ENCODE measurements at regions not wholly inside any gene's neighbourhood (a gene's known extent, or its start where the extent isn't known, plus 50 kb on each side); places are given as distances from the start of the nearest gene placed in this dataset.

DNA sequence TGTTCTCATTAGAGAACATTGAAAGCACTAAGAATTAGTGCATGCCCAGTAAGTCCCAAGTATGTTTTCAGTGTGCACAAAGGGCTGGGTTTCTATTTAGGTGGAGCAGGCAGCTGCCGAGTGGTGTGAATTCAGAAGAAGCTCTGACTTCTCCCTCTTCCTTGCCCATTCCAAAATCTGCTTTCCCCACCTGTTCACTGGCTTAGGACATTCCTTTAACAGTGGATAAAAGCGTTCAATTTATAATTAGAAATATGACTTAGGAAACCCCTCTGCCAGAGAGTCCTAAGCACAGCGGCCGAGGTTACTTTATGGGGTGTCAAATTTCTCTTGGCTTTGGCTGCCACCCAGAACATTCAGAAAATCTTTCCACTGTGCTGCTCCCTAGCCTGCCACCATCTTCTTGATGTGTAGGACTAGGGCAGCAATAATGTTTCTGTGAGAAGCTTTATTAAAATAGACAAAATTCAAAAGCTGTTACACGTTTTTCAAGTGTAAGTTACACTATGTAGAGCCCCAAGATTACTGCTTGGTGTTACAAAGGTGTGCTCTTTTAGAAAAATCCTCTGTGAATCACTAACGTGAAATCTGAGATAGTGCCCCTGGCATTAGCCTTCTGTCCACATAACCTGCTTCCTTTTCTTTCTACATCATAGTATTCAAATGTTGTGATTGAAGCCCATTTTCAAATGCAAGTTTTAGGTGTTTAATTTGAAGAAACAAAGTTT is 191.6 kb upstream of the ANKRD50 start:
- DNase-seq (peak; percentile 13 to 54), ATAC-seq (peak; percentile 94 to 99 (median 98))
- 11 to 17% (median 15%) methylated on average over 6 of the region's 6 CpGs for WGBS, 3 donors
- Histone ChIP-seq H3K27me3 (ENCODE audit: insufficient read depth in 3 of 3, low read length in 2 of 3) (no peaks in the 10 kb centered on the region), H3K4me1 (peaks cover 27% of the 10 kb centered on the region), H3K4me3 (no peak overlapping the region), H3K36me3 (ENCODE audit: insufficient read depth in 1 of 2, low read depth in 1 of 2) (no peaks in the 10 kb centered on the region), H3K27ac (peak overlapping the region; percentile 59), H3K9me3 (no peaks in the 10 kb centered on the region)
- TF ChIP-seq, protein P1, sequence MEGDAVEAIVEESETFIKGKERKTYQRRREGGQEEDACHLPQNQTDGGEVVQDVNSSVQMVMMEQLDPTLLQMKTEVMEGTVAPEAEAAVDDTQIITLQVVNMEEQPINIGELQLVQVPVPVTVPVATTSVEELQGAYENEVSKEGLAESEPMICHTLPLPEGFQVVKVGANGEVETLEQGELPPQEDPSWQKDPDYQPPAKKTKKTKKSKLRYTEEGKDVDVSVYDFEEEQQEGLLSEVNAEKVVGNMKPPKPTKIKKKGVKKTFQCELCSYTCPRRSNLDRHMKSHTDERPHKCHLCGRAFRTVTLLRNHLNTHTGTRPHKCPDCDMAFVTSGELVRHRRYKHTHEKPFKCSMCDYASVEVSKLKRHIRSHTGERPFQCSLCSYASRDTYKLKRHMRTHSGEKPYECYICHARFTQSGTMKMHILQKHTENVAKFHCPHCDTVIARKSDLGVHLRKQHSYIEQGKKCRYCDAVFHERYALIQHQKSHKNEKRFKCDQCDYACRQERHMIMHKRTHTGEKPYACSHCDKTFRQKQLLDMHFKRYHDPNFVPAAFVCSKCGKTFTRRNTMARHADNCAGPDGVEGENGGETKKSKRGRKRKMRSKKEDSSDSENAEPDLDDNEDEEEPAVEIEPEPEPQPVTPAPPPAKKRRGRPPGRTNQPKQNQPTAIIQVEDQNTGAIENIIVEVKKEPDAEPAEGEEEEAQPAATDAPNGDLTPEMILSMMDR (IDR thresholded peaks at IDR 0.05), result no peak
- intact Hi-C loops (cut with DNase I), result loop anchor here in 1 of 2 donors (1.0 kb wide), 1 partner anchor 32 kb away; no protein-coding TSS in a partner anchor

DNA sequence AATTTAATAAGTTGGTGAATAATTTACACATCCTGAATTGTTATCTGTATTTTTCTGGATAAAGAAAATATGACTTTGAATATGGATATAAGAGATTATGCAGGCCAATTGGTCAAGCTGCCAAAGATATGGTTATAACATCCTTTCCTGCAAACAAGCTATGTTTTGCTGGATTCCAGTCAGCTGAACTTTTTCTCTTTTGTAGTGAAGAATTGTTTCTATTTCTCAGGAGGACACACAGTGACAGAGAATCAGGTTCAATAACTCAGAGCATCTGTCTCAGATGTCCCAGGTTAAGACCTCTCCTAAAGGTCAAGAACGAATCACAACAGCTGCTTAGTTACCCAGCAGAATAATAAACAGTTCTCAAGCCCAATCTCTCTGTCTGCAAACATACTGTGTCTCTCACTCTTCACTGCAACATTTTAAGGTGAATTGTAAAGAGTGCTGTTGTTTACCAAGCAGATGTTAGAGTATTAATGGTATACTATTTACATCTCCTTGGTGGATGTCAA is 189.5 kb upstream of the ANKRD50 start:
- intact Hi-C loops (cut with DNase I), result no loop called here
- TF ChIP-seq, protein P1 (IDR thresholded peaks at IDR 0.05), result no peak
- no peak for DNase-seq
- Histone ChIP-seq H3K27me3 (ENCODE audit: insufficient read depth in 3 of 3, low read length in 2 of 3) (no peaks in the 10 kb centered on the region), H3K4me3 (no peak overlapping the region), H3K36me3 (ENCODE audit: insufficient read depth in 1 of 2, low read depth in 1 of 2) (no peaks in the 10 kb centered on the region), H3K27ac (no peak overlapping the region), H3K4me1 (peaks cover 27% of the 10 kb centered on the region), H3K9me3 (no peaks in the 10 kb centered on the region)
- ATAC-seq, result no peak
- 17 to 34% (median 18%) methylated on average over 1 of the region's 1 CpG for WGBS, 3 donors

DNA sequence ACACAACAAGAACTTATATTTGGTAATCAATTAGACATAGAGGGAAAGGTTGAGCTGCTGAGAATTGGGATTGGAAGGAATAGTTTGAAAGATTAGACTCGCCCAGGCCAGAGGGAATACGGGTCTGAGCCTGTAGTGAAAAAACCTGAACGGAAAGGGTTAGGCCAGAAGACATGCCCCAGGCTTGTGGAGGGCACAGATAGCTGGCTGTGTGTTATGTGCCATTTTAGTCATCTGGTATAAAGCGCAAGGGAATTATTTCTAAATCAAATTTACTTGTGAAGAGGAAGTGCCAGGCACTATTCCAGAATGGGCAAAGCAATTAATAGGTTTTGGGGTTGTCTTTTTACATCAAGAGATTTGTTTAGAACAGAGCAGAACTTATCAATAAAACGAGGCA is 187.5 kb upstream of the ANKRD50 start:
- H3K36me3 ChIP-seq (ENCODE audit: insufficient read depth in 1 of 2, low read depth in 1 of 2), result no peaks in the 10 kb centered on the region
- intact Hi-C loops (cut with DNase I), result no loop called here
- ATAC-seq (no peak), DNase-seq (no peak)
- no peaks in the 10 kb centered on the region for H3K27me3 ChIP-seq (ENCODE audit: insufficient read depth in 3 of 3, low read length in 2 of 3)
- WGBS, 3 donors, result 82 to 95% (median 82%) methylated on average over 5 of the region's 5 CpGs
- H3K4me1 ChIP-seq, result peaks cover 25% of the 10 kb centered on the region
- TF ChIP-seq, protein P1 (IDR thresholded peaks at IDR 0.05), result no peak
- H3K27ac ChIP-seq, result no peak overlapping the region
- H3K4me3 ChIP-seq, result no peak overlapping the region
- no peaks in the 10 kb centered on the region for H3K9me3 ChIP-seq

- DNase-seq, result no peak
- no peaks in the 10 kb centered on the region for H3K27me3 ChIP-seq (ENCODE audit: insufficient read depth in 3 of 3, low read length in 2 of 3)
- 83 to 87% (median 86%) methylated on average over 3 of the region's 3 CpGs for WGBS, 3 donors
- intact Hi-C loops (cut with DNase I), result no loop called here
- H3K4me3 ChIP-seq, result no peak overlapping the region
- TF ChIP-seq, protein P1 (IDR thresholded peaks at IDR 0.05), result no peak
- no peaks in the 10 kb centered on the region for H3K4me1 ChIP-seq
- no peaks in the 10 kb centered on the region for H3K36me3 ChIP-seq (ENCODE audit: insufficient read depth in 1 of 2, low read depth in 1 of 2)
- ATAC-seq, result no peak
- H3K27ac ChIP-seq, result no peak overlapping the region
- H3K9me3 ChIP-seq, result no peaks in the 10 kb centered on the region
These were observed 178.0 kb upstream of the ANKRD50 start for GRCh38 chr4:124890522-124890921.

Data from psoas muscle (tissue), 7 donors.